Activated naive CD8-positive, alpha-beta T cell treated with anti-CD3 and anti-CD28 coated beads, Interleukin-2, amount 10 ng/mL, durations not matched to agents 7 days and 5 days (primary cell): ENCODE measurements at regions not wholly inside any gene's neighbourhood (a gene's known extent, or its start where the extent isn't known, plus 50 kb on each side); places are given as distances from the start of the nearest gene placed in this dataset.
"Not testable (repeated sequence)": the region's sequence is repeated elsewhere in the genome, so short reads cannot be mapped to it uniquely, and the experiment has no call there.

ENCODE experiments used
- ATAC-seq: fragments of 150-1000 bp; cut with Tn5 transposase; one replicate; pipeline ENCODE4 v1.10.0; 2021; ENCODE audit warnings: low read depth, moderate library complexity
- POLR2A ChIA-PET: fragments of 350-600 bp; sonication (Branson Sonifier 250); formaldehyde crosslinking; loops from one replicate; lab custom pipeline; 2021; ENCODE audit warnings: antibody characterized with exemption; lab: Charles Lee
- DNase-seq: peaks from one replicate; pipeline ENCODE4 v3.0.0; 2021
- H3K27ac Mint-ChIP-seq: one replicate; pipeline ENCODE4 v1.8.0; 2022; ENCODE audit warnings: mild to moderate bottlenecking, mixed read lengths
- H3K27me3 Mint-ChIP-seq: one replicate; pipeline ENCODE4 v1.8.0; 2022; ENCODE audit warnings: mild to moderate bottlenecking, moderate library complexity, mixed read lengths
- H3K36me3 Mint-ChIP-seq: one replicate; pipeline ENCODE4 v1.8.0; 2021; ENCODE audit warnings: mild to moderate bottlenecking, mixed read lengths
- H3K4me1 Mint-ChIP-seq: one replicate; pipeline ENCODE4 v1.8.0; 2021; ENCODE audit warnings: mixed read lengths
- H3K4me3 Mint-ChIP-seq: one replicate; pipeline ENCODE4 v1.8.0; 2022; ENCODE audit warnings: mild to moderate bottlenecking, moderate library complexity, mixed read lengths
- H3K9me3 Mint-ChIP-seq: one replicate; pipeline ENCODE4 v1.8.0; 2021; ENCODE audit warnings: mixed read lengths

DNA sequence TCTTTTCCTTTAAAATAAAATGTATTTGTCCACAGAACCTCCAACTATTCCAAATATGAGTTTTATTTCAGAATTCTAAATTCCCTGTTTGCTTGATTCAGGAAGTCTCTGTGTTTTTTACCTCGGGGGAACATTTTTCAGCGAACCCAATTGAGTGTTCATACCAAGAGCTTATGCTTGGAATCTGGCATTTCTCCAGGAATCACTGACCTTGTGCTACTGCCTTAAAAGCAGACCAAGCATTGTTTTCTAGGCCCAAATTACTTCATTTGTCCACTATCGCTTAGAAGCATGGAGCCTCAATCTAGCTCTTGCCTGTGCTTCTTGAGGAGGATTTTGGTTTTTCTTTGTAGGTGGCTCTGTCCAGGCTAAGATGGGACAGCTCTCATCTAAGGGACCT lies 59.4 kb downstream of the EBLN1 start:
- Mint-ChIP-seq H3K9me3 (peaks cover 4% of the 10 kb centered on the region), H3K36me3 (no peaks in the 10 kb centered on the region), H3K4me3 (no peak overlapping the region), H3K27me3 (no peaks in the 10 kb centered on the region), H3K4me1 (peaks cover 8% of the 10 kb centered on the region), H3K27ac (no peak overlapping the region)
- DNase-seq (no peak), ATAC-seq (no peak)
- POLR2A ChIA-PET: no interaction called here

DNA sequence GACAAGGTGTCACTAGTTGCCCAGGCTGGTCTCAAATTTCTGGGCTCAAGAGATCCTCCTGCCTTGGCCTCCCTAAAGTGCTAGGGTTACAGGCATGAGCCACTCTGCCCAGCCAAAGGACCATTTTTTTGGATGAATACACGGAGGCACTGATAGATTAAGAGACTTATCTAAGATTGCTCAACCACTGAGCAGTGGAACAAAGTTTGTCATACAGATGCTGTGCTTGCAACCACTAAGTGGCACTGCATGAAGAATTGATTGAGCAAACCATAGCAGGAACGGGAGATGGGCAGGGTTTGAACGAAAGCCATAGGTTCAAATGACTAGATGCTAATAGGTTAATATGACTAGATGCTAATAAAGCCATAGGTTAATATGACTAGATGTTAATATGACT lies 61.1 kb downstream of the EBLN1 start:
- Mint-ChIP-seq H3K27me3 (no peaks in the 10 kb centered on the region), H3K4me1 (peaks cover 8% of the 10 kb centered on the region), H3K27ac (no peak overlapping the region), H3K36me3 (no peaks in the 10 kb centered on the region), H3K4me3 (no peak overlapping the region), H3K9me3 (peaks cover 5% of the 10 kb centered on the region)
- ATAC-seq (no peak), DNase-seq (no peak)
- POLR2A ChIA-PET: no interaction called here

DNA sequence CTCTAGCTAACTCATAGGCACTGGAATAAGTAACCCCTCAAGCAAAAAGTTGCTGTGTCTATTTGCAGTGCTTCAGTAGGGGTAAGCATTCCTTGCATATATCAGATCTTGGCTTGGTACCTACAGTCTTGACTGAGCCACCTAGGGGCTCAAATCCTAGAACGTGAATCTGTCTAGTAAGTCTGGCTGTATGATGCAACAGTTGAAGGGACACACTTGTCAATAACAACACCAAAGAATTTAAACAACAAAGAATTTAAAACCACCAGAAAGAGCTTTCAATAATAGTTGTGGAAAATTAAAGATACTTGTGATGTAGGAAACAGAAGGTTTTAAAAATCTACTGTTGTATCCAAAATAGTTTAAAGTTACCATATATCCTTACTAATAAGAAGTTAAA lies 65.4 kb downstream of the EBLN1 start:
- peaks cover 4% of the 10 kb centered on the region for H3K27me3 Mint-ChIP-seq
- H3K9me3 Mint-ChIP-seq: peaks cover 14% of the 10 kb centered on the region
- ATAC-seq: no peak
- no peaks in the 10 kb centered on the region for H3K4me1 Mint-ChIP-seq
- no peaks in the 10 kb centered on the region for H3K36me3 Mint-ChIP-seq
- no peak overlapping the region for H3K27ac Mint-ChIP-seq
- no peak overlapping the region for H3K4me3 Mint-ChIP-seq
- POLR2A ChIA-PET: no interaction called here
- no peak for DNase-seq

DNA sequence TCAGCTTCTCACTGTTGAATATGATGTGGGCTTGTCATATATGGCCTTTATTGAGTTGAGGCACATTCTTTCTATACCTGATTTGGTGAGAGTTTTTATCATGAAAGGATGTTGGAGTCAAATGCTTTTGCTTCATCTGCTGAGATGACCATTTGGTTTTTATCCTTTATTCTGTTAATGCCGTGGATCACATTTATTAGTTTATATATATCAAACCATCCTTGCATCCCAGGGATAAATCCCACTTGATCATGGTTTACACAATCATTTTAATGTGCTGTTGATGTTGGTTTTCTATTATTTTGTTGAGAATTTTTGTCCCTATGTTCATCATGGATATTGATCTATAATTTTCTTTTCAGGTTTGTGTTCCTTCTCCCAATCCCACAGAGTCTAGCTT lies 67.0 kb downstream of the EBLN1 start:
- Mint-ChIP-seq H3K27me3 (peaks cover 4% of the 10 kb centered on the region), H3K4me3 (no peak overlapping the region), H3K4me1 (no peaks in the 10 kb centered on the region), H3K27ac (no peak overlapping the region), H3K9me3 (peaks cover 14% of the 10 kb centered on the region), H3K36me3 (no peaks in the 10 kb centered on the region)
- ATAC-seq: no peak
- POLR2A ChIA-PET: no interaction called here
- no peak for DNase-seq

DNA sequence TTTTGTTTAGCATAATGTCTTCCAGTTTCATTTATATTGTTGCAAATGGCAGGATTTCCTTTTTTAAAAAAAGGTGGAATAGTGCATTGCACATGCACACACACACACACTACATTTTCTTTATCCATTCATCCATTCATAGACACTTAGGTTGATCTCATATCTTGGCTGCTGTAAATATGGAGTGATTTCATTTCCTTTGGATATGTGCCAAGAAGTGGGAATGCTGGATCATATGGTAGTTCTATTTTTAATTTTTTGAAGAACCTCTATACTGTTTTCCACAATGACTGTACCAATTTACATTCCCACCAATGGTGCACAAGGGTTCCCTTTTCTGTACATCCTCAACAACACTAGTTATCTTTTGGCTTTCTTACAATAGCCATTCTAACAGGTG lies 68.9 kb downstream of the EBLN1 start:
- ATAC-seq (no peak), DNase-seq (no peak)
- POLR2A ChIA-PET: no interaction called here
- H3K36me3 Mint-ChIP-seq: no peaks in the 10 kb centered on the region
- H3K9me3 Mint-ChIP-seq: peaks cover 14% of the 10 kb centered on the region
- H3K27me3 Mint-ChIP-seq: peaks cover 4% of the 10 kb centered on the region
- H3K27ac Mint-ChIP-seq: no peak overlapping the region
- H3K4me3 Mint-ChIP-seq: no peak overlapping the region
- no peaks in the 10 kb centered on the region for H3K4me1 Mint-ChIP-seq

DNA sequence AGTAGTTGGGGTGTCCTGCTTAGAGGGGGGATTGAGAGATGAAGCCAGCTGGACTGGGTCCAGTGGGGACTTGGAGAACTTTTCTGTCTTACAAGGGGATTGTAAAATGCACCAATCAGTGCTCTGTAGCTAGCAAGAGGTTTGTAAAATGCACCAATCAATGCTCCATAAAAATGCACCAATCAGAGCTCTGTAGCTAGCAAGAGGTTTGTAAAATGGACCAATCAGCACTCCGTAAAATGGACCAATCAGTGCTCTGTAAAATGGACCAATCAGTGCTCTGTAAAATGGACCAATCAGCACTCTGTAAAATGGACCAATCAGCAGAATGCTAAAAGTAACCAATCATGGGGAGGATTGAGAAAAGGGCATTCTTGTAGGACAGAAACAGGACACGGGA lies 71.9 kb downstream of the EBLN1 start:
- H3K9me3 Mint-ChIP-seq, POLR2A ChIA-PET, H3K4me1 Mint-ChIP-seq, DNase-seq, ATAC-seq, H3K36me3 Mint-ChIP-seq, H3K27me3 Mint-ChIP-seq, H3K4me3 Mint-ChIP-seq, H3K27ac Mint-ChIP-seq: not testable (repeated sequence)

DNA sequence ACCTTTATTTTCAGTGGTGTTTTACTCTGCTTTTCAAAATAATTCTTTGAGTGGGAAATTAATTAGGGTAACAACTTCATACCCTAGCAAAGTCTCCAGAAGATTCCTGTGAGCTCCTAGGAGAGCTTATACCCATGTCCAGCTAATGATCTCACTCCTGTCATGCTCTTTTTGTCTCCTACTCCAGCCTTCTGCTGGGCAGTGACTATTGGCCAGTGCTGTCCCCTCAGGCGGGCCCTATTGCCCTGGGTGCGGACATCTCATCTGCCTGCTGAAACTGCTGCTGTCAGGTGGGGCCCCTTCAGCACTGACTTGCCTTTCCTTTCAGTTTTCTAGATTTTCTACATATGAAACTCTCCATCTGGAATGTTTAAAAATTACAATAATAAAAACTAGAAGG lies 80.3 kb downstream of the EBLN1 start:
- Mint-ChIP-seq H3K4me1 (peaks cover 4% of the 10 kb centered on the region), H3K4me3 (no peak overlapping the region), H3K27ac (no peak overlapping the region), H3K27me3 (no peaks in the 10 kb centered on the region), H3K36me3 (no peaks in the 10 kb centered on the region), H3K9me3 (no peaks in the 10 kb centered on the region)
- POLR2A ChIA-PET: interaction anchor here (0.6 kb wide), 1 partner anchor 37 kb away, joined by 3 read pairs; no protein-coding TSS in a partner anchor
- ATAC-seq (no peak), DNase-seq (no peak)

DNA sequence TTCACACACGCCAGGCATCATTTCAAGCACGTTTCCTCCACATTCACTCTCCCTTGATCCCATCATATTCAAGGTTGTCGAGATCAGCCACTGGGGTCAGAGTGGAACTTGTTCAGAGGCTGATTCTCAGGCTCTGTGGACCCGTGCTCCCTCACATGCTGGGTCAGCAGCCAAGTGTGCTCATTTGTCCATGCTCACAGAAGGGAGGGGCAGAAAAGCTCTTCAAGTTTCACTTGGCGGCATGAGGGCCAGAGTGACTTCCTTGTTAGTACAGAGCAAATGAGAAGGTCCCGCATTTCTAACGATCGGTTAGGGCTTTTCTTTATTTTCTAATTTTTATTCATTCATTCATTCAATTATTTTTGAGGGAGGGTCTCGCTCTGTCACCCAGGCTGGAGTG lies 82.2 kb downstream of the EBLN1 start:
- H3K27me3 Mint-ChIP-seq: peaks cover 2% of the 10 kb centered on the region
- no peaks in the 10 kb centered on the region for H3K36me3 Mint-ChIP-seq
- ATAC-seq (no peak), DNase-seq (no peak)
- H3K27ac Mint-ChIP-seq: no peak overlapping the region
- no peaks in the 10 kb centered on the region for H3K9me3 Mint-ChIP-seq
- POLR2A ChIA-PET: no interaction called here
- peaks cover 4% of the 10 kb centered on the region for H3K4me1 Mint-ChIP-seq
- no peak overlapping the region for H3K4me3 Mint-ChIP-seq

DNA sequence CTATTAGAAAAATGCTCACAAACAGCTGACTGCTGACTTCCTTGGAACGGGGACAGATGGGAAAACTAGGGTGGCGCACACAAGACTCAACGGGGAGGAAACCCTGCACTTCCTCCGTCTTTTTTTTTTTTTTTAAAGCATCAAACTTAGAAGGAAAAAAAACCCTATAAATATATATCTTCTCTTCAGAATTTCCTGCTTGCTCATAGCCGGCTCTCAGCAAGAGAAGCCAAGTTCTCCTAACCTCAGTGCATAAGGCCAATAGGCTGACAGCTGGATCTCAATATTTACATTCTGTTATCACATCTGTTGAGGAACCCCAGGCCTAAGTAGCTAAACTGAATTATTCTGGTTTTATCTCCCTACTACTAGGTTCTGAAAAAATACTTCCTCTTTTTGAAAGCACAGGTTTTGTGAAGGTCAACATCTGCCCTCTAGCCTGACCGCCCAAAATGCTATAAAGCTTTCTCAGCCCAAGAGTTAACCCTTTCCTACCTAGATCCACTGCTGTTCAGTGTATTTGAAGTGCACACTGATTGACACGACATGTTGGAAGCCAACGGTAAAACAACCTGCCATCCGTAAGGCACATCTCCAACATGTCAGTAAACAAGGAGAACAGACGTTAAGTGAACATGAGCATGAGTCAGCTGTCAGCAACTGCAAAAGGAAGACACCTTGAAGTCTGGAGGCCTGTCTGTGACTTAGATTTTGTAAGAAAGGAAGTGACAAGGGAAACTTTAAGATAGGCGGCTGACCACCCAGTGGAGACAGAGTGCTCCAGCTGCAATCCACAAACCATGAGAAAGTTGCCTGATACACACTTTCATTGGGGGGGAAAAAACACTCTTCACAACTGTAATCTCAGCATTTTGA lies 83.8 kb downstream of the EBLN1 start:
- POLR2A ChIA-PET: interaction anchor here (0.7 kb wide), 1 partner anchor 321 kb away, joined by 3 read pairs; no protein-coding TSS in a partner anchor
- Mint-ChIP-seq H3K36me3 (no peaks in the 10 kb centered on the region), H3K27me3 (peaks cover 2% of the 10 kb centered on the region), H3K9me3 (peaks cover 2% of the 10 kb centered on the region), H3K27ac (no peak overlapping the region), H3K4me3 (no peak overlapping the region), H3K4me1 (peaks cover 4% of the 10 kb centered on the region)
- ATAC-seq: peak; percentile 26
- DNase-seq: no peak

DNA sequence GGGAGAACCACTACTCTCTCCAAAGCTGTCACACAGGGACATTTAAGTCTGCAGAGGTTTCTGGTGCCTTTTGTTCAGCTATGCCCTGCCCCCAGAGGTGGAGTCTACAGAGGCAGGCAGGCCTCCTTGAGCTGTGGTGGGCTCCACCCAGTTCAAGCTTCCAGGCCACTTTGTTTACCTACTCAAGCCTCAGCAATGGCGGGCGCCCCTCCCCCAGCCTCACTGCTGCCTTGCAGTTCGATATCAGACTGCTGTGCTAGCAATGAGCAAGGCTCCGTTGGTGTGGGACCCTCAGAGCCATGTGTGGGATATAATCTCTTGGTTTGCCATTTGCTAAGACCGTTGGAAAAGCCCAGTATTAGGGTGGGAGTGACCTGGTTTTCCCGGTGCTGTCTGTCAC lies 87.0 kb downstream of the EBLN1 start:
- ATAC-seq, H3K27ac Mint-ChIP-seq, H3K9me3 Mint-ChIP-seq, H3K4me3 Mint-ChIP-seq, H3K36me3 Mint-ChIP-seq, POLR2A ChIA-PET, H3K4me1 Mint-ChIP-seq, H3K27me3 Mint-ChIP-seq, DNase-seq: not testable (repeated sequence)

DNA sequence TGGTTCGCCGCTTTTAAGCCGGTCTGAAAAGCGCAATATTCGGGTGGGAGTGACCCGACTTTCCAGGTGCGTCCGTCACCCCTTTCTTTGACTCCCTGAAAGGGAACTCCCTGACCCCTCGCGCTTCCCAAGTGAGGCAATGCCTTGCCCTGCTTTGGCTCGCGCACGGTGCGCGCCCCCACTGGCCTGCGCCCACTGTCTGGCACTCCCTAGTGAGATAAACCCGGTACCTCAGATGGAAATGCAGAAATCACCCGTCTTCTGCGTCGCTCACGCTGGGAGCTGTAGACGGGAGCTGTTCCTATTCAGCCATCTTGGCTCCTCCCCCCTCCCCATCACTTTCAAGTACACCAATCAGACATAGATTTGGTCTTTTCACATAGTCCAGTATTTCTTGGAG lies 88.2 kb downstream of the EBLN1 start:
- ATAC-seq, H3K9me3 Mint-ChIP-seq, H3K36me3 Mint-ChIP-seq, POLR2A ChIA-PET, H3K4me1 Mint-ChIP-seq, H3K4me3 Mint-ChIP-seq, H3K27me3 Mint-ChIP-seq, DNase-seq, H3K27ac Mint-ChIP-seq: not testable (repeated sequence)

DNA sequence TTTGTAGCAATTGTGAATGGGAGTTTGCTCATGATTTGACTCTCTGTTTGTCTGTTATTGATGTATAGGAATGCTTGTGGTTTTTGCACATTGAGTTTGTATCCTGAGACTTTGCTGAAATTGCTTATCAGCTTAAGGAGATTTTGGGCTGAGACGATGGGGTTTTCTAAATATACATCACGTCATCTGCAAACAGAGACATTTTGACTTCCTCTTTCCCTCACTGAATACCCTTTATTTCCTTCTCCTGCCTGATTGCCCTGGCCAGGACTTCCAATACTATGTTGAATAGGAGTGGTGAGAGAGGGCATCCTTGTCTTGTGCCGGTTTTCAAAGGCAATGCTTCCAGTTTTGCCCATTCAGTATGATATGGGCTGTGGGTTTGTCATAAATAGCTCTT lies 96.6 kb downstream of the EBLN1 start:
- H3K4me3 Mint-ChIP-seq, ATAC-seq, H3K4me1 Mint-ChIP-seq, H3K36me3 Mint-ChIP-seq, H3K9me3 Mint-ChIP-seq, H3K27ac Mint-ChIP-seq, POLR2A ChIA-PET, DNase-seq: not testable (repeated sequence)
- H3K27me3 Mint-ChIP-seq: peaks cover 12% of the 10 kb centered on the region

DNA sequence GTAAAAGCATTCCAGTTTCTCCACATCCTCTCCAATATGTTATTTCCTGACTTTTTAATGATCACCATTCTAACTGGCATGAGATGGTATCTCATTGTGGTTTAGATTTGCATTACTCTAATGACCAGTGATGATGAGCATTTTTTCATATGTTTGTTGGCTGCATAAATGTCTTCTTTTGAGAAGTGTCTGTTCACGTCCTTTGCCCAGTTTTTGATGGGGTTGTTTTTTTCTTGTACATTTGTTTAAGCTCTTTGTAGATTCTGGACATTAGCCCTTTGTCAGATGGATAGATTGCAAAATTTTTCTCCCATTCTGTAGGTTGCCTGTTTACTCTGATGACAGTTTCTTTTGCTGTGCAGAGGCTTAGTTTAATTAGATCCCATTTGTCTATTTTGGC lies 97.7 kb downstream of the EBLN1 start:
- peaks cover 12% of the 10 kb centered on the region for H3K27me3 Mint-ChIP-seq
- H3K9me3 Mint-ChIP-seq, DNase-seq, H3K27ac Mint-ChIP-seq, ATAC-seq, H3K36me3 Mint-ChIP-seq, H3K4me1 Mint-ChIP-seq, POLR2A ChIA-PET, H3K4me3 Mint-ChIP-seq: not testable (repeated sequence)

DNA sequence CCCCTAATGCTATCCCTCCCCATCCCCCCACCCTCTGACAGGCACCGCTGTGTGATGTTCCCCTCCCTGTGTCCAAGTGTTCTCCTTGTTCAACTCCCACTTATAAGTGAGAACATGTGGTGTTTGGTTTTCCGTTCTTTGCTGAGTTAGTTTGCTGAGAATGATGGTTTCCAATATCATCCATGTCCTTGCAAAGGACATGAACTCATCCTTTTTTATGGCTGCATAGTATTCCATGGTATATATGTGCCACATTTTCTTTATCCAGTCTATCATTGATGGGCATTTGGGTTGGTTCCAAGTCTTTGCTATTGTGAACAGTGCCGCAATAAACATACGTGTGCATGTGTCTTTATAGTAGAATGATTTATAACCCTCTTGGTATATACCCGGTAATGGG lies 98.2 kb downstream of the EBLN1 start:
- H3K9me3 Mint-ChIP-seq, POLR2A ChIA-PET, H3K4me1 Mint-ChIP-seq, H3K27ac Mint-ChIP-seq, DNase-seq, ATAC-seq, H3K4me3 Mint-ChIP-seq, H3K36me3 Mint-ChIP-seq: not testable (repeated sequence)
- H3K27me3 Mint-ChIP-seq: peaks cover 12% of the 10 kb centered on the region
